RKO (cell line): ENCODE measurements at regions not wholly inside any gene's neighbourhood (a gene's known extent, or its start where the extent isn't known, plus 50 kb on each side); places are given as distances from the start of the nearest gene placed in this dataset.

ENCODE experiments used
- DNase-seq: peaks from one replicate; pipeline ENCODE4 v3.0.0-alpha.2; 2016; ENCODE audit warnings: low spot score

GRCh38 chr12:75798136-75798926 is 233.2 kb downstream of the PHLDA1 start:
- no peak for DNase-seq

- no peak for DNase-seq
Observed at GRCh38 chr12:75795125-75795524, 236.5 kb downstream of the PHLDA1 start.

- no peak for DNase-seq
Observed at GRCh38 chr12:75792687-75793086, 238.9 kb downstream of the PHLDA1 start.

GRCh38 chr12:75790219-75790618 is 241.4 kb downstream of the PHLDA1 start:
- peak; percentile 98 for DNase-seq

- DNase-seq = peak; percentile 89
Observed at GRCh38 chr12:75787146-75787545, 244.4 kb downstream of the PHLDA1 start.

GRCh38 chr12:75786070-75786469 is 245.5 kb downstream of the PHLDA1 start:
- peak; percentile 37 for DNase-seq

GRCh38 chr12:75784591-75784990 is 247.0 kb downstream of the PHLDA1 start:
- DNase-seq = peak; percentile 85

GRCh38 chr12:75783093-75783877 is 248.3 kb downstream of the PHLDA1 start:
- DNase-seq = peak; percentile 77

GRCh38 chr12:75782069-75782581 is 249.5 kb downstream of the PHLDA1 start:
- DNase-seq = no peak

- peak; percentile 99 for DNase-seq
Observed at GRCh38 chr12:75781532-75782046, 250.0 kb downstream of the PHLDA1 start.

GRCh38 chr12:75779891-75780496 is 251.6 kb downstream of the PHLDA1 start:
- DNase-seq = no peak

GRCh38 chr12:75774261-75775052 is 257.1 kb downstream of the PHLDA1 start:
- DNase-seq = no peak

- DNase-seq = no peak
Observed at GRCh38 chr12:75773377-75773776, 258.2 kb downstream of the PHLDA1 start.

- DNase-seq = no peak
Observed at GRCh38 chr12:75771023-75771422, 259.6 kb upstream of the KRR1 start.

GRCh38 chr12:75767957-75768356 is 256.5 kb upstream of the KRR1 start:
- no peak for DNase-seq

GRCh38 chr12:75766263-75767160 is 255.1 kb upstream of the KRR1 start:
- DNase-seq = peak; percentile 58

- DNase-seq = no peak
Observed at GRCh38 chr12:75765170-75766059, 254.0 kb upstream of the KRR1 start.

GRCh38 chr12:75764091-75764841 is 252.9 kb upstream of the KRR1 start:
- DNase-seq = no peak
